ENCODE measurements at regions not wholly inside any gene's neighbourhood (a gene's known extent, or its start where the extent isn't known, plus 50 kb on each side); places are given as distances from the start of the nearest gene placed in this dataset.

- ATAC-seq (no peak), DNase-seq (no peak)
- H3K9me3 ChIP-seq (ENCODE audit: control insufficient read depth, low read length, poor library complexity, severe bottlenecking): no peaks in the 10 kb centered on the region
- H3K4me1 Mint-ChIP-seq: no peaks in the 10 kb centered on the region
- H3K27me3 Mint-ChIP-seq: no peaks in the 10 kb centered on the region
- no peak overlapping the region for H3K4me3 Mint-ChIP-seq
- no peaks in the 10 kb centered on the region for H3K36me3 Mint-ChIP-seq (ENCODE audit: low read depth)
- no peak overlapping the region for H3K27ac Mint-ChIP-seq
These were observed 58.8 kb upstream of the CST7 start for GRCh38 chr20:24890286-24890685.

GRCh38 chr20:24891546-24892393, 57.3 kb upstream of the CST7 start:
- ATAC-seq (no peak), DNase-seq (no peak)
- Mint-ChIP-seq H3K27me3 (no peaks in the 10 kb centered on the region), H3K4me1 (no peaks in the 10 kb centered on the region), H3K36me3 (ENCODE audit: low read depth) (peaks cover 2% of the 10 kb centered on the region), H3K4me3 (no peak overlapping the region), H3K27ac (no peak overlapping the region)
- H3K9me3 ChIP-seq (ENCODE audit: control insufficient read depth, low read length, poor library complexity, severe bottlenecking): no peaks in the 10 kb centered on the region

- Mint-ChIP-seq H3K4me3 (no peak overlapping the region), H3K4me1 (no peaks in the 10 kb centered on the region), H3K36me3 (ENCODE audit: low read depth) (peaks cover 2% of the 10 kb centered on the region), H3K27me3 (no peaks in the 10 kb centered on the region), H3K27ac (no peak overlapping the region)
- no peak for ATAC-seq
- no peak for DNase-seq
- no peaks in the 10 kb centered on the region for H3K9me3 ChIP-seq (ENCODE audit: control insufficient read depth, low read length, poor library complexity, severe bottlenecking)
These were observed 56.5 kb upstream of the CST7 start for GRCh38 chr20:24892522-24892921.

- H3K36me3 Mint-ChIP-seq (ENCODE audit: low read depth): peaks cover 2% of the 10 kb centered on the region
- DNase-seq (no peak), ATAC-seq (no peak)
- no peak overlapping the region for H3K4me3 Mint-ChIP-seq
- no peaks in the 10 kb centered on the region for H3K27me3 Mint-ChIP-seq
- H3K27ac Mint-ChIP-seq: no peak overlapping the region
- H3K9me3 ChIP-seq (ENCODE audit: control insufficient read depth, low read length, poor library complexity, severe bottlenecking): no peaks in the 10 kb centered on the region
- no peaks in the 10 kb centered on the region for H3K4me1 Mint-ChIP-seq
These were observed 56.1 kb upstream of the CST7 start for GRCh38 chr20:24892931-24893330.

- Mint-ChIP-seq H3K4me1 (no peaks in the 10 kb centered on the region), H3K27ac (no peak overlapping the region), H3K27me3 (no peaks in the 10 kb centered on the region), H3K36me3 (ENCODE audit: low read depth) (peaks cover 2% of the 10 kb centered on the region), H3K4me3 (no peak overlapping the region)
- DNase-seq (no peak), ATAC-seq (no peak)
- H3K9me3 ChIP-seq (ENCODE audit: control insufficient read depth, low read length, poor library complexity, severe bottlenecking): no peaks in the 10 kb centered on the region
These were observed 54.6 kb upstream of the CST7 start for GRCh38 chr20:24894488-24894887.

- no peaks in the 10 kb centered on the region for H3K4me1 Mint-ChIP-seq
- no peaks in the 10 kb centered on the region for H3K9me3 ChIP-seq (ENCODE audit: control insufficient read depth, low read length, poor library complexity, severe bottlenecking)
- DNase-seq (no peak), ATAC-seq (no peak)
- no peaks in the 10 kb centered on the region for H3K27me3 Mint-ChIP-seq
- no peak overlapping the region for H3K27ac Mint-ChIP-seq
- no peak overlapping the region for H3K4me3 Mint-ChIP-seq
- H3K36me3 Mint-ChIP-seq (ENCODE audit: low read depth): peaks cover 5% of the 10 kb centered on the region
These were observed 54.1 kb upstream of the CST7 start for GRCh38 chr20:24894967-24895366.

GRCh38 chr20:24895431-24895830, 53.6 kb upstream of the CST7 start:
- no peaks in the 10 kb centered on the region for H3K27me3 Mint-ChIP-seq
- no peaks in the 10 kb centered on the region for H3K4me1 Mint-ChIP-seq
- H3K36me3 Mint-ChIP-seq (ENCODE audit: low read depth): peaks cover 7% of the 10 kb centered on the region
- ATAC-seq: no peak
- H3K9me3 ChIP-seq (ENCODE audit: control insufficient read depth, low read length, poor library complexity, severe bottlenecking): no peaks in the 10 kb centered on the region
- H3K4me3 Mint-ChIP-seq: no peak overlapping the region
- no peak overlapping the region for H3K27ac Mint-ChIP-seq
- no peak for DNase-seq

- Mint-ChIP-seq H3K27ac (no peak overlapping the region), H3K36me3 (ENCODE audit: low read depth) (peaks cover 7% of the 10 kb centered on the region), H3K4me1 (no peaks in the 10 kb centered on the region), H3K27me3 (no peaks in the 10 kb centered on the region), H3K4me3 (no peak overlapping the region)
- ATAC-seq (no peak), DNase-seq (no peak)
- no peaks in the 10 kb centered on the region for H3K9me3 ChIP-seq (ENCODE audit: control insufficient read depth, low read length, poor library complexity, severe bottlenecking)
These were observed 53.0 kb upstream of the CST7 start for GRCh38 chr20:24895898-24896658.

GRCh38 chr20:24896984-24897383, 52.1 kb upstream of the CST7 start:
- H3K36me3 Mint-ChIP-seq (ENCODE audit: low read depth): peaks cover 7% of the 10 kb centered on the region
- no peaks in the 10 kb centered on the region for H3K4me1 Mint-ChIP-seq
- no peak overlapping the region for H3K4me3 Mint-ChIP-seq
- DNase-seq (no peak), ATAC-seq (no peak)
- H3K9me3 ChIP-seq (ENCODE audit: control insufficient read depth, low read length, poor library complexity, severe bottlenecking): no peaks in the 10 kb centered on the region
- no peaks in the 10 kb centered on the region for H3K27me3 Mint-ChIP-seq
- no peak overlapping the region for H3K27ac Mint-ChIP-seq

GRCh38 chr20:24897974-24898373, 51.1 kb upstream of the CST7 start:
- DNase-seq: no peak
- H3K36me3 Mint-ChIP-seq (ENCODE audit: low read depth): peaks cover 7% of the 10 kb centered on the region
- no peak overlapping the region for H3K4me3 Mint-ChIP-seq
- no peaks in the 10 kb centered on the region for H3K9me3 ChIP-seq (ENCODE audit: control insufficient read depth, low read length, poor library complexity, severe bottlenecking)
- H3K4me1 Mint-ChIP-seq: no peaks in the 10 kb centered on the region
- no peaks in the 10 kb centered on the region for H3K27me3 Mint-ChIP-seq
- no peak overlapping the region for H3K27ac Mint-ChIP-seq
- no peak for ATAC-seq

GRCh38 chr20:24899153-24899552, 49.9 kb upstream of the CST7 start:
- ATAC-seq: no peak
- no peaks in the 10 kb centered on the region for H3K27me3 Mint-ChIP-seq
- no peak for DNase-seq
- no peaks in the 10 kb centered on the region for H3K9me3 ChIP-seq (ENCODE audit: control insufficient read depth, low read length, poor library complexity, severe bottlenecking)
- no peak overlapping the region for H3K27ac Mint-ChIP-seq
- no peak overlapping the region for H3K4me3 Mint-ChIP-seq
- H3K4me1 Mint-ChIP-seq: no peaks in the 10 kb centered on the region
- H3K36me3 Mint-ChIP-seq (ENCODE audit: low read depth): peaks cover 7% of the 10 kb centered on the region
